ENCODE measurements at regions not wholly inside any gene's neighbourhood (a gene's known extent, or its start where the extent isn't known, plus 50 kb on each side); places are given as distances from the start of the nearest gene placed in this dataset.

GRCh38 chr2:213227458-213227857 lies 56.8 kb upstream of the SPAG16 start:
- Histone ChIP-seq H3K9me3 (no peaks in the 10 kb centered on the region), H3K27ac (no peak overlapping the region), H3K36me3 (no peaks in the 10 kb centered on the region), H3K4me1 (no peaks in the 10 kb centered on the region), H3K4me3 (no peak overlapping the region), H3K27me3 (no peaks in the 10 kb centered on the region)
- no peak for TF ChIP-seq CTCF (IDR thresholded peaks at IDR 0.05)
- ATAC-seq (no peak), DNase-seq (no peak)
- intact Hi-C loops (cut with DNase I): no loop called here

GRCh38 chr2:213228638-213229037 lies 55.6 kb upstream of the SPAG16 start:
- no peak overlapping the region for H3K27ac ChIP-seq
- ATAC-seq (no peak), DNase-seq (no peak)
- intact Hi-C loops (cut with DNase I): no loop called here
- no peaks in the 10 kb centered on the region for H3K4me1 ChIP-seq
- H3K4me3 ChIP-seq: no peak overlapping the region
- H3K36me3 ChIP-seq: no peaks in the 10 kb centered on the region
- no peaks in the 10 kb centered on the region for H3K9me3 ChIP-seq
- TF ChIP-seq CTCF (IDR thresholded peaks at IDR 0.05): no peak
- H3K27me3 ChIP-seq: peaks cover 0 to 2% of the 10 kb centered on the region in 2 donors

- ATAC-seq (no peak), DNase-seq (no peak)
- Histone ChIP-seq H3K27me3 (peaks cover 0 to 3% of the 10 kb centered on the region in 2 donors), H3K27ac (no peak overlapping the region), H3K4me3 (no peak overlapping the region), H3K4me1 (no peaks in the 10 kb centered on the region), H3K36me3 (no peaks in the 10 kb centered on the region), H3K9me3 (no peaks in the 10 kb centered on the region)
- intact Hi-C loops (cut with DNase I): no loop called here
- TF ChIP-seq CTCF (IDR thresholded peaks at IDR 0.05): no peak
These were observed 54.5 kb upstream of the SPAG16 start for GRCh38 chr2:213229814-213230213.

- TF ChIP-seq CTCF (IDR thresholded peaks at IDR 0.05): no peak
- intact Hi-C loops (cut with DNase I): no loop called here
These were observed 52.3 kb upstream of the SPAG16 start for GRCh38 chr2:213231966-213232365.

GRCh38 chr2:213232649-213233437 lies 51.4 kb upstream of the SPAG16 start:
- no peaks in the 10 kb centered on the region for H3K36me3 ChIP-seq
- no peak overlapping the region for H3K4me3 ChIP-seq
- TF ChIP-seq CTCF (IDR thresholded peaks at IDR 0.05): no peak
- no peak overlapping the region for H3K27ac ChIP-seq
- intact Hi-C loops (cut with DNase I): no loop called here
- peaks cover 3 to 8% of the 10 kb centered on the region in 2 donors for H3K27me3 ChIP-seq
- ATAC-seq (no peak), DNase-seq (no peak)
- no peaks in the 10 kb centered on the region for H3K9me3 ChIP-seq
- H3K4me1 ChIP-seq: no peaks in the 10 kb centered on the region

More at GRCh38 chr2:213231966-213232365, 52.3 kb upstream of the SPAG16 start:
- DNase-seq (no peak), ATAC-seq (no peak)
- Histone ChIP-seq H3K4me3 (no peak overlapping the region), H3K4me1 (no peaks in the 10 kb centered on the region), H3K27ac (no peak overlapping the region), H3K27me3 (peaks cover 3 to 8% of the 10 kb centered on the region in 2 donors), H3K36me3 (no peaks in the 10 kb centered on the region), H3K9me3 (no peaks in the 10 kb centered on the region)

Data from left lung (tissue), 4 donors.